OCI-LY1 (cell line): ENCODE measurements at regions not wholly inside any gene's neighbourhood (a gene's known extent, or its start where the extent isn't known, plus 50 kb on each side); places are given as distances from the start of the nearest gene placed in this dataset.

Source experiments
- CTCF ChIP-seq: fragments of 200-600 bp; sonication (generic), shearing (Covaris generic); IDR thresholded peaks from 2 replicates; pipeline ENCODE4 v1.5.1; 2017; ENCODE audit warnings: mild to moderate bottlenecking, antibody characterized with exemption, low read length, moderate library complexity, mixed read lengths
- EZH2 ChIP-seq: fragments of 200-600 bp; sonication (generic), shearing (Covaris generic); IDR thresholded peaks from 2 replicates; pipeline ENCODE4 v1.8.0; 2017; ENCODE audit warnings: borderline replicate concordance, mixed run types, mild to moderate bottlenecking, antibody characterized with exemption, low read length, moderate library complexity, mixed read lengths

- TF ChIP-seq CTCF (no peak), EZH2 (no peak)
These were observed 67.8 kb upstream of the HTR1E start for GRCh38 chr6:86869500-86869899.
